Fibroblast of peridontal ligament (primary cell): ENCODE measurements at regions not wholly inside any gene's neighbourhood (a gene's known extent, or its start where the extent isn't known, plus 50 kb on each side); places are given as distances from the start of the nearest gene placed in this dataset.
"Not testable (repeated sequence)": the region's sequence is repeated elsewhere in the genome, so short reads cannot be mapped to it uniquely, and the experiment has no call there.

Experiments used
- DNase-seq: peaks from one replicate; pipeline ENCODE4 v3.0.0-alpha.2; 2010; ENCODE audit errors: extremely low read depth

DNA sequence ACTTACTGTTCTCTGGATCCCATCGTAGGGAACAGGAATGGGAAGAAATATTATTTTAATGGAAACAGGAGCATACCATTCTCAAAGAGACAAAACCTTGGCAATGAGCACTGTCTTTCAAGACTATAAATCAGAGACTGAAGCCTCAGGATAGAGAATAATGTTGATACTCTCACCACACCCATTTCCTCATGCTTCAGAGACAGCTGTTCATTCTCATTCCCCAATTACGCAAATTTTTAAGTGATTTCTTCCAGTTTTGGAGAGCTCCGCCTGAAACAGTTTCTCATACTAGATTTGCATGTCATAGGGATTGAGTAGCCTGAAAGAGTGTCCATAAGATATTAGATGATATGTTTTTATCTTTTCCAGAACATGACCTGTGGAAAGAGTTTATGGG is 290.5 kb upstream of the RASA1 start:
- no peak for DNase-seq

GRCh38 chr5:86977808-86978207 is 289.9 kb upstream of the RASA1 start:
- DNase-seq = no peak

- peak; percentile 82 for DNase-seq
Measured at GRCh38 chr5:86979811-86980411, 287.8 kb upstream of the RASA1 start.

DNA sequence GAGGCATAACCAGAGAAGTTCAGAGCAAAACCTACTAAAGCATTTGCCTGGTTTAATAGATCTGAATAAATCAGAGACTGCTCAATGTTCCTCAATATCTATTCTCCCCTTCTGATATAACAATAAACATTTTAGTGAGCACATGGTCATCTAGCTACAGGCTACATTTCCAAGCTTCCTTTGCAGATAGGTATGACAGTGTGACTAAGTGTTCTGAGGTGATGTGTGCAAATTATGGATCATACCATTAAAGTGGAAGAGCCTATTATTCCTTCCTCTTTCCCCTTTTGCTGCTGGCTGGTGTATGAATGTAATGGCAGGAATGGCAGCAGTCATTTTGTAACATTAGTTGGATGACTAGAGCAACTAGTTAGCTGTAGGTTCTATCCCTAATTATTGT is 285.8 kb upstream of the RASA1 start:
- no peak for DNase-seq

- DNase-seq = no peak
Measured at GRCh38 chr5:86983208-86983607, 284.5 kb upstream of the RASA1 start.

DNA sequence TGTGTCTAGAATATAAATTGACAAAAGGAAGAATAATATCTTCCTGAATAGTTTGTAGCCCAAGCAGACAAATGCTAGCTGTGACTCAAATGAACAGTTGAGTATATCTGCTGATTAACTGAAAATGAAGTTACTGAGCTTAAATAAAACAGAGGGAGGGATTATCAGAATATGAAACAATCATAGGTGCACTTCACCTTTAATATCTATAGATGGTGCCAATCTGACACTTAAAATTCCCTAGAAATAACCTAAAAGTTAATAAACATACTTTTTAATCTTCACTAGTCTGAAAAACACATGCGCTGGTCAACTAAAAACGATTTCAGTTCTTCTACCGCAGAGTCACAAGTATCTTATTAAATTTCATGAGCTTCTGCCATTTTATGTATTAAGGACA is 280.8 kb upstream of the RASA1 start:
- no peak for DNase-seq

GRCh38 chr5:86997516-86997915 is 270.2 kb upstream of the RASA1 start:
- peak; percentile 15 for DNase-seq

DNA sequence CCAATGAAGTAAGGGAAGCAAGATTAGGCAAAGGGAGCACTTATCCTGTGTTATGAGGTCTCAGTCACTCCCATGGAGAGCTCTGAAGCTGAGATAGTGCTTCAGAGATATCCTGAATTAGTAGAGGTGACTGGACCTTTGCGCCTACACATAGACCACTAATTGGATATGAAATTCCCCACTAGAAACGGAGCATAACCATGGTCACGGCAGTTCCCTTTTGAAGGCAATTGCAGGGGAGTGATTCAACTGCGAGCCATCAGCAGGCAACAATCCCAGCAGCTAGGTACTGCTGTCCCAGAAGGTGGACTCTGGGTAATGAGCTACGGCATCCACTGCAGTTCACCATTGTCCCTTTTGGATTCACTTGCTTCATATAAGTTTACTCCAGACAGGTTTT is 267.7 kb upstream of the RASA1 start:
- no peak for DNase-seq

GRCh38 chr5:87002485-87002884 is 265.2 kb upstream of the RASA1 start:
- DNase-seq = no peak

- DNase-seq = no peak
Measured at GRCh38 chr5:87004101-87004500, 263.6 kb upstream of the RASA1 start.

DNA sequence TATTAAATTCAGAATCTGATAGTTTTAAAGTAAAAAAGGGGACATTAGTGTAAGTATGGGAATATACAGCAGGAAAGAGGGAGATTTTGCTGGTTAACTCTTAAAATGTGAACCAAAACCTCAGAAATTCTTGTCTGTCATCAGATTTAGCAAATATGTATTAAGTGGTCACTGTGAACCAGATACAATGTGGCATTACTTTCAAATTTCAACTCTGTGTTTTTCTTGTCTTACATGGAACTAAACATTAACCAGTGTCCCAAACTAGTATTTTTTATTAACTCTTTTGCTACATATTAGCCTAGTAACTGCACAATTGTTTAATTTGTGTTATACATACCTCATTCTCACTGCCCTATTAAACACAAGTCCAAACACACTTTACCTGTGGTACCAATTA is 259.9 kb upstream of the RASA1 start:
- DNase-seq = no peak

- peak; percentile 10 for DNase-seq
Measured at GRCh38 chr5:87008751-87009560, 258.7 kb upstream of the RASA1 start.

- DNase-seq = peak; percentile 40
Measured at GRCh38 chr5:87010736-87011135, 256.9 kb upstream of the RASA1 start.

DNA sequence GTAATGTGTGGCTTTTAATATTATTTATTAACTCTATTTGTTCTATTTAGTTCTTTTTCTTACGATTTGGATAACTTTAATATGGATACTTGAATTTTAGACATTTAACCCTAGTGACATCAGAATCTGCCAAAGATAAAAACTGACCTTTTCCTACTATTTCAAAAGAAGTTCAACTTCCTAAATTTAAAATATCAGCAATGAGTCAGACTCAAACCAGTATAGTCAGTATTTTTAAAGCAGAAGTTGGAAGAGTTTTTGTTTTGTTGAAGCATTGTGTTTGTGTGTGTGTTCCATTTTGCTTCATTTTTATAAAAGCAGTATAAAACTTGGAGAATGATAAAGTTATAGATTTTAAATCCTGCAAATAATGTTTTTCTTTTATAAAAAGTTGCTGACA is 251.8 kb upstream of the RASA1 start:
- peak; percentile 9 for DNase-seq

DNA sequence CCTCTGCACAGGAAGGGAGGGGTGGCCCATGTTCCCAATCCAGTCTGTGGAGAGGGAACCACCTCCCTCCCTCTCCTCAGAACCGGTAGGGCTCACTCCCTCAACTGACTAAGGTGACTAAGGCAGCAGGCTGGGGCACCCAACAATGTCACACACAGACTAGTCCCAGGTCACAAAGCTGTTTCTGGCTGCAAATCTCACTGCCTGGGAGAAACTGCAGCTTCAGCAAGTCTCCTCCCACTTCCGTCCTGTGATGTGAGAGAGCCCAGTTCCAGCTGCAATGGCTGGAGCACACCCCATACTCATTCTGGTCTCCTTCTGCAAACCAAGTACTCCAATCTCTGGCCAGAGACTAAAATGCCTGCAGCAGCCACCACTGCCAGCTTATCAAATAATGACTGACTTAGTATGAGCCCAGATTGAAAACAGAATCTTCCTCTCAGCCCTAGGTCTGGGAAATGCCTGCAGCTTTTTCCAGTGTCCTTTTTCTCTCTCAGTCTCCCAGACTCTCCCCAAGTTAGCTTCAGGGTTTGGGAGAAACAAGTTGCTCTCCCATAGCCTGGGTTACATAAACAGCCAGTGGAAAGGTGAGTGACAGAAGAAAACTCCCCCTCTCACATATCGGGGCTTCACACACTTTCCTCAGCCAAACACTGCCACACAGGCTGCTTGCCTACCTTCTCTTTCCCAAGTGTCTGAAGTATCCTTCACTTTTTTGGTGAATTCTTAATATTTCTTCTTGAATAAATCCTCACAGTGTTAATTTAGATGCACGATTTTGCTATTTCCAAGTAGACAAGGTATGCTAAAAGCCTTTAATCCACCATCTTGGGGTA is 247.4 kb upstream of the RASA1 start:
- peak; percentile 10 for DNase-seq

- DNase-seq = no peak
Measured at GRCh38 chr5:87022415-87022814, 245.3 kb upstream of the RASA1 start.

DNA sequence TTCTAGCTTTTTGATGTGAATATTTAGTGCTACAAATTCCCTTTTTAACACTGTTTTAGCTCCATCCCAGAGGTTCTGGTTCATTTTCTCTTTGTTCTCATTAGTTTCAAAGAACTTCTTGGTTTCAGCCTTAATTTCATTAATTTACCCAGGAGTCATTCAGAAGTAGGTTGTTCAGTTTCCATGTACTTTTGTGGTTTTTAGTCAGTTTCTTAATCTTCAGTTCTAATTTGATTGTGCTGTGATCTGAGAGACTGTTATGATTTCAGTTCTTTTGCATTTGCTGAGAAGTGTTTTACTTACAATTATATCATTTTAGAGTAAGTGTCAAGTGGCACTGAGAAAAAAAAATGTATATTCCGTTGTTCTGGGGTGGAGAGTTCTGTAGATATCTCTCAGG is 240.1 kb upstream of the RASA1 start:
- no peak for DNase-seq

GRCh38 chr5:87029951-87030350 is 237.7 kb upstream of the RASA1 start:
- no peak for DNase-seq

DNA sequence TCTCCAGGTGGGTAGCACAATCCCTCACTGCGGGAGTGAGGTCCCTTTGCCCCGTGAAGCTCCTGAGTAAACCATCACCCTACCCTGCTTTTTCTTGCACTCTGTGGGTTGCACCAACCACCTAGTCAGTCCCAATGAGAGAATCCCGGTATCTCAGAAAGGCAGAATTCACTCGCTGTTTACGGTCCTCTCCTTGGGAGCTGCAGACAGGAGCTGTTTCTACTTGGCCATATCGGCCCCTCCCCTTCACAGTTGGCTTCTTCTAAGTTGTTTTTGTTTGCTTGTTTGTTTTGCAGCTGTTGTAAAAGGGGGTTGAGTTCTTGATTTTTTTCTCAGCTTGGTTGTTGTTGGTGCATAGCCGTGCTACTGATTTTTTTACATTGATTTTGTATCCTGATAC is 237.0 kb upstream of the RASA1 start:
- no peak for DNase-seq

DNA sequence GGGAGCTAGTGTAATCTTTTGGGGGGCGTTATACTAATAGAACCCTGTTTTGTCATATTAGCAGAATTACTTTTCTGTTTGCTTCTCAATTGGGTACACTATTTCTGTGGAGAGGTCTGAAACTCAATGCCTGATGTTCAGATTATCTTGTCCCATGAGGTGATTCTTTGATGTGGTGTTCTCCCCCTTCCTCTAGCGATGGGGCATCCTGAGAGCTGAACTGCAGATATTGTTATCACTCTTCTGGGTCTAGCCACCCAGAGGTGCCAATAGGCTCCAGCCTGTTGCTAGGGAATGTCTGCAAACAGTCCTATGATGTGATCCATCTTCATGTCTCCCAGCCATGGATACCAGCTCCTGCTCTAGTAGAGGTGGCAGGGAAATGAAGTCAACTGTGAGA is 233.1 kb upstream of the RASA1 start:
- DNase-seq = no peak

DNA sequence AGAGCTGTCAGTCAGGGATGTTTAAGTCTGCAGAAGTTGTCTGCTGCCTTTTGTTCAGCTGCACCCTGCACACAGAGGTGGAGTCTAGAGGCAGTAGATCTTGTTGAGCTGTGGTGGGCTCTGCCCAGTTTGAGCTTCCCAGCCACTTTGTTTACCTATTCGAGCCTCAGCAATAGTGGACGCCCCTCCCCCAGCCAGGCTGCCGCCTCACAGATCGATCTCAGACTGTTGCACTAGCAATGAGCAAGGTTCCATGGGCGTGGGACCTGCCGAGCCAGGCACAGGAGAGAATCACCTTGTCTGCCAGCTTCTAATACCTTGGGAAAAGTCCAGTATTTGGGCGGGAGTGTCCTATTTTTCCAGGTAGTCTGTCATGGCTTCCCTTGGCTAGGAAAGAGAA is 225.1 kb upstream of the RASA1 start:
- DNase-seq = no peak

GRCh38 chr5:87048156-87048555 is 219.5 kb upstream of the RASA1 start:
- DNase-seq = no peak

GRCh38 chr5:87049012-87049411 is 218.7 kb upstream of the RASA1 start:
- not testable (repeated sequence) for DNase-seq
